Dedifferentiated amniotic fluid mesenchymal stem cell (primary cell): ENCODE measurements at regions not wholly inside any gene's neighbourhood (a gene's known extent, or its start where the extent isn't known, plus 50 kb on each side); places are given as distances from the start of the nearest gene placed in this dataset.

Experiments
- DNase-seq: peaks from one replicate; pipeline ENCODE4 v3.0.0-alpha.2; 2016; ENCODE audit errors: extremely low spot score

DNA sequence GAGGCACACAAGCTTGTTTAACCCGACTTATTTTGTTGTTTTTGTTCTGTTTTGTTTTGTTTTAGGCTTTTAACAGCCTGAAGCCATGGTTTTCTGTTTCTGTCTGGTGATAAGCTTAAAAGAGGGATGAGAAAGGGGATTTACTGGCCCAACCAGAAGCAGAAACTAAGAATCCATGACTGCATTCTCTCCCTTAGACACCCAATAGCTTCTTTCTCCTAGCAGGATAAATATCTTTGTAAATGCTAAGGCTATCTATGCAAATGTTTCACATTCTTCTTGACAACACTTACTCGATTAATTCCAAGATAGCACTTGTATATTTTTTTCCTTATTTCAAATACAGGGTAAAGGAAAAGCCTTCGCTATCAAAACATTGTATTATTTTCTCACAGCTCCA, 53.7 kb upstream of the SMAD1 start:
- no peak for DNase-seq

DNA sequence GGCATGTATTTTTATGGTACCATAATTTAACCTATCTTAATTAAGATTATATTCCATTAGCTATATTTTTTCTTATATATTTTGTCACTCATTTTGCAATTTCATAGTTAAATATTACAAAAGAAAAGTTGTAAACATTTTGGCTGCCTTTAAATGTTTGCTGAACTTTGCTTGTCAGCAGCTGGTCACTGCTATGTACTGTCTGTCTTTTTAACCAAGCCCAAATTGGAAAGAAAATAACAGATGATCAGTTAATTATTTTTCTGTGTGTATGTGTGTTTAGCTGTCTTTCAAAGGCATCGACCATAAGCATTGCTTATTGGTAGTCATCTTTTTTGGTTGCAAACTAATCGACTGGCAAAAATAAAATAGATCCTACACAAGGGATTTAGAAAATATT, 54.4 kb upstream of the SMAD1 start:
- no peak for DNase-seq

DNA sequence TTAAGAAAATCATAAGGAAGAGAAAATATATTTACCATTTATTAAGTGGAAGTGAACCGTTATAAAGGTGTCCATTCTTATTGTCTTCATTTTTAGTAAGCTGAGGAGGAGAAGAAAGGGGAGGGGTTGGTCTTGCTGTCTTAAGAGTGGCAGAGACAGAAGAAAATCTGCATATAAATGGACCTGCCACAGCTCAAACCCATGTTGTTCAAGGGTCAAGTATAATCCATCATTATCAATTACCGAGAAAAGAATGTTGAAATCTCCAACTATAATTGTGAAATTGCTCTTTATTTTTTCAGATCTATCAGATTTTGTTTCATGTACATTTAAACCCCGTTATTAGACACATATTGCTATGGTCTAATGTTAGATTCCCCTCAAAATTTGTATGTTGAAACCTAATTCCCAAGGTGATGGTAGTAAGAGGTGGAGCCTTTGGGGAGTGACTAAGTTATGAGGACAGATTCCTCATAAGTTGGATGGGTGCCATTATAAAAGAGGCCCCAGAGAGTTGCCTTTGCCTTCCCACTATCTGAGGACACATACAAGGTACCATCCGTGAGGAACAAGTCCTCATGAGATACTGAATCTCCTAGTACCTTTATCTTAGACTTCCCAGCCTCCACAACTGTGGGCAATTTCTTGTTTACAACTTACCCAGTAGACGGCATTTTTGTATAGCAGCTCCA, 58.5 kb upstream of the SMAD1 start:
- no peak for DNase-seq

DNA sequence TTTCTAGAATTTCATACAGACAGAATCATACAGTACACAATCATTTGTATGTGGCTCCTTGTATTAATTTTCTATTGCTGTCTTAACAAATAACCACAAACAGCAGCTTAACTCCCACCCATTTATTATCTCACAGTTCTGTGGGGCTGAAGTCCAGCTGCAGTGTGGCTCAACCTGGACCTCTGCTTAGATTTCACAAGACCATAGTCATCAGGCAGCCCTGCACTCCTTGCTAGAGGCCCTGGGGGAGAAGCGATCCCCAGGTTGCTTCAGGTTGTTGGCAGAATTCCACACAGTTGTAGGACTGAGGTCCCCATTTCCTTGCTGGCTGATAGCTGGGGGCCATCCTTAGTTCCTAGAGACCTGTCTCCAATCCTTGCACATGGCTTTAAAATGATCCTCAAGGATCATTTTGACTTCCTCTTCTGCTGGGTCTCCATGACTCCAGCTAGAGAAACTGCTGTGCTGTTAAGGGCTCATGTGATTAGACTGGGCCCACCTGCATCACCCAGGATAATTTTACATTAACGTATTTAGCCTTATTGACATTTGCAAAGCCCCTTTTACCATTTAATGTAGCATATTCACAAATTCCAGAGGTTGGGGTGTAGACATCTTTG, 60.9 kb upstream of the SMAD1 start:
- DNase-seq = no peak

DNA sequence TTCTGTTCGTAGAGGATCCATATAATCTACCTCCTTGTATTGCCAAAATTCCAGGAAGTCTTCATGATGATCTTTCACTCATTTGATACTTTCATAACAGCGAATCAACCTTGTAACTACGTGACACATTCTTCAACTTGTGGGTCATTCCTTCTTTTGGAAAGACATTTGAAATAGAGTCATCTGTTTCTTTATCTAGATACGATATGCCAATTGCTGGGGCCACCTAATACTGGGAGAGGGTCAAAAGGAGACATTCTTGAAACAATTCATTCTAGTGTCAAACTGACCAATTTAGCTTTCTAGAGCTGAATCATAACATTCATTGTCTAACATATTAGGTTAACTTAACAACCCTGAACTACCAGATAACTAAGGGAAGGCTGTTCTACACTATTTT, 62.9 kb upstream of the SMAD1 start:
- DNase-seq = no peak

DNA sequence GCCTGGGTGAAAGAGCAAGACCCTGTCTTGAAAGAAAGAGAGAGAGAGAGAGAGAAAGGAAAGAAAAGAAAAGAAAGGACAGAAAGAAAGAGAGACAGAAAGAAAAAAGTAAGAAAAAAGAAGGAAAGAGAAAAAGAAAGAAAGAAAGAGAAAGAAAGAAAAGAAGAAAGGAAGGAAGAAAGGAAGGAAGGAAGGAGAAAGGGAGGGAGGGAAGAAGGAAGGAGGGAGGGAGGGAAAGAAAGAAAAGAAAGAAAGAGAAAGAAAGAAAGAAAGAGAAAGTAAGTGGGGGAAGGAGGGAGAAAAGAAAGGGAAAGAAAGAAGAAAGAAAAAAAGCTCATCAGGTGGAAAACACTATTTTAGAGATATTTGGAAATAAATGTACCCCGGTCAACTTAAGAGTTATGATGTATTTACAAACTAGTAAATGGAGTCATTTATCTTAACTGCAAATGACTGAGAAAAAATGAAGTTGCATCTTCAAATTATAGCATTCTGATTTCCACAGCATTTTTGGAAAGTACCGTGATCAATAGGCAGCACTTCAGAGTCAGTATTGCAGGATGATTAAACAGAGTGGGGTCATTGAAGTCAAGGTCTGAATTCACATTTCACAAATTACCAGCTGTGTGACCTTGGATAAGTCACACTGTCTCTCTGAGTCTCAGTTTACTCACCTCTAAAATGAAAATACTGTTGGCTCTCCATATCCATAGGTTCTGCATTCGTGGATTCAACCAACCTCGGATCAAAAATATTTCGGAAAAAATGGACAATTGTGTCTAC, 64.1 kb upstream of the SMAD1 start:
- DNase-seq = no peak

DNA sequence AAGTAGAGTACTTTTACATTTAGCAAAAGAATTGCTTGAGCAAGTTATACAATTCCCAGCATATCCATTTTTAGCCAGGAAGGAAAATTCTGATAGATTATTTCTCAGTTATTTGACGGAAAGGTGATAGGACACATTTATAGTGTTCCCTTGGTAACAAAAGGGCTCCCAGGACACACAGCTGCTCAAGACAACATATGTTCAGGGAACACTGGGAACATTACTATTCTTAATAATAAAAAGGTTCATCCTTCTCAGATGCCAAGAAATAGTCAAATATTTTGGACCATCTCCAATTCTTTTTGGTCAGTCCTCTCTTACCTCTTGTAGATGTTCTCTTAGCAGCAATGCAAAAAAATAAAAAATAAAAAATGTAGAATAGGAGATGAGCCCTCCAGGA, 66.8 kb upstream of the SMAD1 start:
- no peak for DNase-seq

DNA sequence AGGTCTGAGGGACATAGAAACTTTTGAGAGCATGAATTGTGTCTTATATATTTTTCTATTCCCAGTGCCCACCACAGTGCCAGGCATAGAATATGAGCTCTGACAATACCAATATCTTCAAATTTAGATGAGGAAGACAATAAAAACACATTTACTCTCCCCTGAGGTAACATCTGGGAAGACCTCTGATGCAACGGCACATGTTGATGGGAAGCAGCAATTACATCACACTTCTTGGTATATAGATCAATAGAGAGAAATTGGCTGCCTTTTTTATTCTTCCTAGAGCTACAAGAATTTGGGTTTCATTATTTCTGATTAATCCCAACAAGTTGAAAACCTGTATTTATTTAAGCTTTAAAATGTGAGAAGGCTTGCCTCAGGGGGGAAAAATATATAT, 67.4 kb upstream of the SMAD1 start:
- DNase-seq = no peak

DNA sequence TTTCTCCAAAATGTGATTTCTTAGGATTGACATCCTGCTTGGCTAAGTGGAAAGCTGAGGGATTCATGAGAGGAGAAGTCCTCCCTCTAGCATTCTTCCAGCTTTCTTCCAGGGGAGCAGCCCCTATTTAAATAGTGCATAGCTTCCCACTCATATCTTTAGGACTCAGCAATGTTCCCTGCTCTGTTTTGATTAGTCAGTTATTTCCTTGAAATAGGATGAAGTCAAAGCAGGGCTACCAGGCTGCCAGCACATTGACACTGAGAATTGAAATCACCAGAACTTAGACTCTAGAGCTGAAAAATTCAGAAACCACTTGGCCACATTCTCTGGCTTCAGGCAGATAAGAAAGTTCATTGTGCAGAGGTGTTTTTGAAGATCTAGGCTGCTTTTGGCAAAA, 74.7 kb upstream of the SMAD1 start:
- DNase-seq = no peak

DNA sequence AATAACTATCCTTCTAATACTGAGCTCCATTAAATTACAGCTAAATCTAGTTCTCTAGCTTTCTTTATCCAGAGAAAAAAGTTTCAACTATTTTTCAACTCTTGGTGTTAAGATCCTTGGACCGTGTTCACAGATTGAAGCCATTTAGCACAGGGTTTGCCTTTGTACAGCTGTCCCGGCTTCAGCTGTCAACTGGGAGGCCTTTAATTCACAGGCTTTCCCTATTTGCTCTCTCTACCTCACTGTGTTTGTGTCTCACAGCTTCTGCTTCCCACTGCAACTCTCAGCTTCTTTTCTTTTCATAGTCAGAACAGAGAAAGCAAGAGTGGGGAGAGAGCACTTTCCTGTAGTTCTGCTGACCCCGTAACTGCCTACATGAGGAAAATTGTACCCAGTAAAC, 76.9 kb upstream of the SMAD1 start:
- no peak for DNase-seq

DNA sequence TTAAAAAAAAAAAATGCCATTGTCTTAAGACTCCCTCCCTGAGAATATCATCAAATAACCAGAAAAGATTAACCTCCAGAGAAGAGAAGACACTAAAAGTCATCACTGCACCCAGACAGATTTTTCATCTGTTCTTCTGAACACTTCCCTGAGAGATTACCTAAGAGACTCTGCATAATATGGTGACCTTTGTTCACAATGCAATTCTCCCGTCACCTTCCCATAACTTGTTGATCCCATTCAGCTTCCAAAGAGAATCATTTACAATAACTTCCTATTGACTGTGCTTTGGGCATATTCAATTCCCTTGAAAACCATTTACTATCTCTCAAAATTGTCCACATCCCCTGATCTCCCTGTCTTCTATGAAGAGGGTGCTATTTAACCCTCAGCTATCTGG, 85.1 kb upstream of the SMAD1 start:
- DNase-seq = no peak

DNA sequence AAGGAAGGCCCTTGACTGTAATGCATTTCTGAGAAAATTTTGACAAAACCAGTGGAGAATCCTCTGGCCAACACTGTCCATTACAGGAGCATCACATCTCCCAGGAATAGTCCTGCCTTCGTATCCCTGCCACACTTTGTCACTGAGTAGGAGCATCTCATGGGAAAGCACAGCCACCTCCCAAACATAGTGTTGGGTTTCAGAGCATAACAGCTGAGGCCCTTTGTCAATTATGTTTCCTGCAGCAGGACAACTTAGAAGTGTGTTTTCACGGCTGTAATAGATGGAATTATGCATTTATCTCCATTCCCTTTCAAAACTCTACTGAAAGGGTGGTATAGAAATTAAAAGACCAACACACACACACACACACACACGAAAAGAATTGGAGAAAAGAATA, 91.1 kb upstream of the SMAD1 start:
- DNase-seq = no peak

DNA sequence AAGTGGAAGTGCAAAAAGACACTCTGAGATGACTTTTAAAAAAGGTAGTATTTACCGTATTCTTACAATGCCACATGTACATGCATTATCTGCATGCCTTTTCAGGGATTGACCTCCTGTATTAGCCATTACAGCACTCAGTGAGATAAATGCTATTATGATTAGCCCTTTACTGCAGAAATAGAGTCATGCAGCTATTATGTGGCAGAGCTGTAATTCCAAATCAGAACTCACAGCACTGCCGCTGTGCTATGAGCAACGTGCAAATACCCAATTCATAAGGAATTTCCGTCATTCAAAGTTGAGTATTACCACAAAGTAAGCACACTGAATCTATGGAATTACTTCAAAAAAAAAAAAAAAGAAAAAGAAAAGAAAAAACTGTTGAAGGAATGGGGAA, 92.1 kb upstream of the SMAD1 start:
- no peak for DNase-seq

DNA sequence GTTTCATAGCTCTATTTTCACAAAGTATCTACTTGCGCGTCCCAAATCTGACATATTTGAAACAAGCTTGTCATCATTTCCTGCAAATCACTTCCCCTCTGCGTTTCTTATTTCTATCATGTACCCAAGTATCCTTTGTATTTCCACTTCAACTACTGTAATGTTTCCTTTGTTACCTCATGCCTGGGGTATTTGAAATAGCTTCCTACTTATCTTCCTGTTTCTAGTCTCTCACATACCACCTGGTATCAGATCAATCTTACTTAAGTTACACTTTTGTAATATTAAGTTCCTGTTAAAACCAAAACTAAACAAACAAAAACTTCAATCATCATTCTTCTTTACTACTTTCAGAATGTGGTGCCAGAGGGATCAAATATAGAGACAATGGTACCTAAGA, 93.6 kb upstream of the SMAD1 start:
- no peak for DNase-seq

DNA sequence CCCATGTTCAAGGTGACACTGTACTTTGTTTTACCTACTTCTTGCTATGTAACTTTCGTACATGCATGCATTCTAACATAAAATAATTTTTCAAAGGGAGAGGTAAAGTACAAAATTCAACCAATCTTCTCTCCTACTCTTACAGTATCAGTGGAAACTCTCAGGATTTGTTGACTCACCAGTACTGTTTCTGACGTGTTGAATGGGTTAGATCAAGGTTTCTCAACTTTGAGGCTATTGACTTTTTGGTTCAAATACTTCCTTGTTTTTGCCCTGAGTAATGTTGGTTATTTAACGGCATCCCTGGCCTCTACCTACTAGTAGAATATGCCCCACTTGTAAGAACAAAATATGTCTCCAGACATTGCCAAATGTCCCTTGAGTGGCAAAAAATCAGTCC, 94.6 kb upstream of the SMAD1 start:
- DNase-seq = no peak

DNA sequence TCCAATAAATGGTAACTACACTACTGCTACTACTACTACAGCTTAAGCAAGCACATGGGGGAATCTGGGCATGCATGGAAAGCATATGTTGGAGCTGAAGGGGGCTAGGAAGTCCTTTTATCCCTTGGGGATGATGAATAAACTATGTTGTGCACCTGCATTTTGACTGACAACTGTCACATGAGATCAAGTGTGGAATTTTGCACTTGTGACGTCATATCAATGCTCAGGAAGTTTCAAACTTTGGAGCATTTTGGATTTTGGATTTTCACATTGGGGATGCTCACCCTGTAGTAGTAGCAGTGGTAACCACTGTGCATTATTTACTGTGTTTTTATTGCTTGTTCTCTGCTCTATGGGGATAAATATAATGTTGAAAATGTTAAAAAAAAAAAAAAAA, 100.5 kb upstream of the SMAD1 start:
- DNase-seq = no peak

DNA sequence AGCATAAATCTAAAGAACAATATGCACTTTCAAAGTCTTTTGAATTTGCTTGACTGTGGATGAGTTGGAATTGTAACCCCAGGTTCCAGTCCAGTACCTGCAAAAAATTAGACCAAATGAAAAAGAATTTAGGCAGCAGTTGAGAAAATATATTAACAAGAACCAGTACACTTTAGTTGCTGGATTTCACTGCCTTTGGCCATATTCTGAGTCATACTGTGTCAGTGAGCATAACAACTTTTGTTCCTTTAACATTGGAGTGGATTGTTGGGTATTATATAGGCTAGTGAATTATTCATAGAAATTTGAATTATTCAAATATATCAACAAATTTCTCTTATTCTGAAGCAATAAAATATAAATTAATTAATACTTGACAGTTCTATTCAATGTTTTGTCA, 101.5 kb upstream of the SMAD1 start:
- DNase-seq = no peak

DNA sequence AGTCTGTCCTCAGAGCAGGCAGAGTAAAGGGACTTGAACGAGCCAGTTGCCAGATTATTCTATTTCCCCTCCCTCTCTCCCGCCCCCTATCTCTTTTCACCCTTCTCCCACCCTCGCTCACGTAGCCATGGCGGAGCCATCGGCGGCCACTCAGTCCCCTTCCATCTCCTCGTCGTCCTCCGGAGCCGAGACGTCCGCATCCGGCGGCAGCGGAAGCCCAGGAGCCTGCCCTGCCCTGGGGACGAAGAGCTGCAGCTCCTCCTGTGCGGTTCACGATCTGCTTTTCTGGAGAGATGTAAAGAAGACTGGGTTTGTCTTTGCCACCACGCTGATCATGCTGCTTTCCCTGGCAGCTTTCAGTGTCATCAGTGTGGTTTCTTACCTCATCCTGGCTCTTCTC, 106.2 kb upstream of the SMAD1 start:
- DNase-seq = no peak

DNA sequence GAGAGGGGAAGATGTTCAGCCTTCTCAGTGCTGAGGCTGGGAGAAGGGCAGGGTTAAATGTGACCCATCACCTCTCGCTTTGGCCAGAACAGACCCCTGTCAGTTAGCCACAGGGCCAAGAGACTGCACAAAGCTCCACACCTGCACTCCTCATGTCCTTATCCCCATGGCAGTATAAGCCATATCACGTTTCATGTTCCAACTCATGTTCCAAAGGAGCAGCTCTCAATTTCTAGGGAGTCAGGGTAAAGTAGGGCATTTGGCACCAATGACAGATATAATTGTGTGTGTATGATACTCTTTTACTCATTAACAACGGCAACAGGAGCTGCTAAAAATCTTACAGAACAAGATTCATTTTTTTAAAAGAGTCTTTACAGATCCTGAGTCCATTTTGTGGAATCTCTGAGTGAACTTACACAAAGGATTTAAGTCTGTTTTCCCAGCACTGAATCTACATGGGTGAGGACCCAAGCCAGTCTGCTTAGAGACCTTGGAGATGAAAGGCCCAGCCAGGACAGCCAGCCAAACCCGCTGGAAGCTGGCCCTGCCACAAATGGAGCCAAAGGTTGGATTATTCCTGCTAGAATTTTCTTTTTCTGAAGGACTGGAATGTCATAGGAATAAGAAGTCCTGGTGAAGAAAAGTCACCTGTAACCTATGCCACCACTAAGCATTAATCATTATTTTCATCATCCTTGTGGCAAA, 129.1 kb upstream of the SMAD1 start:
- no peak for DNase-seq

DNA sequence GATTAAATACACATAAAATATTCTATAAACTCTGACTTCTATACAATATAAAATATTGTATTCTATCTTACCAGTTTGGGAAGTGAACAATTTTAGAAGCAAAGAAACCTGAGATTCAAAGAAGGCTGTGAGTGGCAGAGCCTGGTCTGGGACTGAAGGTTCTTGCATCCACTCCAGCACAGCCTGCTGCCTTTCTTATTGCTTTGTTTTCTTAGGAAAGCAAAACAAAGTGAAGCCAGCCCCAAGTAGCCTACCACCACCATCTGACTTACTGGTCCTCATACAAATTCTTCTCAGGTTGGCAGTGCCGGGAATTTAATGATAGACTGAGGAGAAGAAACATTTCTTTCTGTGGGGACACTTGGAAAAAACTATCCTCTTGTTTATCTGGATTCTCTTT, 129.7 kb upstream of the SMAD1 start:
- no peak for DNase-seq

DNA sequence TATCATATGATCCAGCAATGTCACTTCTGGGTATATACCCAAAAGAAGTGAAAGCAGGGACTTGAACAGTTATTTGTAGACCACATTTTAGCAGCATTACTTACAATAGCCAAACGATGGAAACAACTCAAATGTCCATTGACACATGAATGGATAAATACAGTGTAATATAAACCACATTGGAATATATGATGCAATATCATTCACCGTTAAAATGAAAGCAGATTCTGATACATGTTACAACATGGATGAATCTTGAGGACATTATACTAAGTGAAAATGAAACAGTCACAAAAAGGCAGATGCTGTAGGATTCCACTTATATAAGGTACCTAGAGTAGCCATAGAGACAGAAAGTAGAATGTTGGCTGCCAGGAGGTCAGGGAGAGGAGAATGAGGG, 130.5 kb upstream of the SMAD1 start:
- no peak for DNase-seq

DNA sequence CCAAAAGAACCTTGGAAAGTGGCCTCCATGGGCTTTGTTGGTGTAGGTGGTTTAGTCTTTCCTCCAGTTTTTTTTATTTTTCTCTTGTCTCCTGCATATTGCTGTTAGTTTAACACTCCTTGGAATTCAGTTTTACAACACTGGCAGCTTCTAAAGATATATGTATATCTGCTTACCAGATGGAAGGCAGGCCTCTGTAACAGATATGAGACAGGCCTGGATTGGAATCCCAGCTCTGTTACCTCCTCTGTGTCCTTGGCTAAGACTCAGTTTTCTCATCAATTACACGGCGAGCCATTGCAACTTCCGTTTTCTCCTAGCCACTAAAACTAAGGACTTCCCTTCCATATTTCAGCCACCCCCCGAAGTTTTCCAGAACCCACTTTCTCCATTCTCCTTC, 133.4 kb upstream of the SMAD1 start:
- no peak for DNase-seq

DNA sequence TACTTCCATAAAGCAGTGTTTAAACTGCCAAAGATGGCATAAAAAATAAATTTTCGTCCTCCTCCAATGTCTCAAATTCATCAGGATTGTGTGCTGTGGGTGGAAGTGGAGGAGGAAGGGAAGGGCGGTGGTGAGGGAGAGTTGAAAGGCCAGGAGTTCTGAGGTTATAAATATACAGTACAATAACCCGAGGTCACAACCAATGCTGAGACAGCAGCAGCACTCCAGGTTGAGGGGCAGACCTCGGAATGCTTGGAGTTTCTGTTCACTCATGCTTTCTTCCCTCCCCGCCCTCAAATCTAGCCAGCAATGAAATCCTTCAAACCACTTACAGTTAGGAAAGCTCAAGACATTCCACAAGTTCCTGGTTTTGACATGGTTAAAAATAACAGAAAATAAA, 134.0 kb upstream of the SMAD1 start:
- no peak for DNase-seq
